HEK293 (cell line): ENCODE measurements at regions not wholly inside any gene's neighbourhood (a gene's known extent, or its start where the extent isn't known, plus 50 kb on each side); places are given as distances from the start of the nearest gene placed in this dataset.
A peak's percentile ranks its signal among the peaks of the same experiment; 100 is the strongest.

Experiments
- CTCF ChIA-PET: fragments of 350-600 bp; formaldehyde crosslinking; extraction: SDS; loops from one replicate; lab custom pipeline; 2021; ENCODE audit warnings: antibody characterized with exemption; lab: Yijun Ruan, JAX
- POLR2A ChIA-PET: fragments of 300-600 bp; formaldehyde crosslinking; extraction: SDS; loops from one replicate; lab custom pipeline; 2020; ENCODE audit warnings: antibody characterized with exemption, inconsistent platforms; lab: Yijun Ruan, JAX
- H3K27ac ChIP-seq: fragments of 200-500 bp; sonication (Bioruptor generic); 2 replicates; pipeline ENCODE4 v1.5.1; 2014; ENCODE audit warnings: low read depth, low read length, control low read depth, inconsistent platforms; ENCODE audit errors: extremely low read depth
- H3K36me3 ChIP-seq, 2 experiments: fragments of 200-500 bp in 1 of 2; sonication (Bioruptor generic) in 1 of 2; 1 replicate in 1 of 2; 2 replicates in 1 of 2; pipeline ENCODE4 v1.5.1; 2014 to 2017; ENCODE audit warnings: inconsistent platforms in 2 of 2, low read length in 2 of 2; ENCODE audit not compliant: control insufficient read depth in 2 of 2, insufficient read depth in 1 of 2
- H3K4me1 ChIP-seq: fragments of 200-500 bp; sonication (Bioruptor generic); 2 replicates; pipeline ENCODE4 v1.5.1; 2014; ENCODE audit warnings: mild to moderate bottlenecking, low read length, inconsistent platforms; ENCODE audit not compliant: control insufficient read depth, insufficient read depth
- H3K4me3 ChIP-seq: 2 replicates; pipeline ENCODE4 v1.5.1; 2011; ENCODE audit warnings: low read depth, mild to moderate bottlenecking, control low read depth, low read length, moderate library complexity
- H3K9me3 ChIP-seq: fragments of 200-500 bp; sonication (Bioruptor generic); 2 replicates; pipeline ENCODE4 v1.5.1; 2014; ENCODE audit warnings: low read depth, low read length, inconsistent platforms; ENCODE audit not compliant: control insufficient read depth, insufficient read depth
- FEZF1 ChIP-seq: fragments of 450-650 bp; formaldehyde crosslinking; IDR thresholded peaks from 2 replicates; pipeline ENCODE4 v1.5.1; 2016; ENCODE audit warnings: missing biosample characterization, missing genetic modification characterization
- GFI1B ChIP-seq: fragments of 450-650 bp; formaldehyde crosslinking; IDR thresholded peaks from 2 replicates; pipeline ENCODE4 v1.5.1; 2016; ENCODE audit warnings: missing biosample characterization, missing genetic modification characterization
- KLF10 ChIP-seq: fragments of 450-650 bp; IDR thresholded peaks from 2 replicates; pipeline ENCODE4 v1.5.1; 2018; ENCODE audit warnings: missing biosample characterization, mild to moderate bottlenecking, missing genetic modification characterization
- KLF9 ChIP-seq: fragments of 450-650 bp; formaldehyde crosslinking; IDR thresholded peaks from 2 replicates; pipeline ENCODE4 v1.5.1; 2016; ENCODE audit warnings: missing biosample characterization, missing genetic modification characterization, low read depth
- PRDM6 ChIP-seq: fragments of 450-650 bp; formaldehyde crosslinking; IDR thresholded peaks from 2 replicates; pipeline ENCODE4 v1.5.1; 2017; ENCODE audit warnings: missing biosample characterization, missing genetic modification characterization
- SP3 ChIP-seq: fragments of 450-650 bp; formaldehyde crosslinking; IDR thresholded peaks from 2 replicates; pipeline ENCODE4 v1.5.1; 2016; ENCODE audit warnings: missing biosample characterization, missing genetic modification characterization
- ZBTB10 ChIP-seq: fragments of 450-650 bp; formaldehyde crosslinking; IDR thresholded peaks from 2 replicates; pipeline ENCODE4 v1.5.1; 2016; ENCODE audit warnings: missing biosample characterization, missing genetic modification characterization
- ZBTB17 ChIP-seq: fragments of 450-650 bp; formaldehyde crosslinking; IDR thresholded peaks from 2 replicates; pipeline ENCODE4 v1.5.1; 2016; ENCODE audit warnings: missing biosample characterization, missing genetic modification characterization
- ZBTB20 ChIP-seq: fragments of 450-650 bp; formaldehyde crosslinking; IDR thresholded peaks from 2 replicates; pipeline ENCODE4 v1.5.1; 2016; ENCODE audit warnings: missing biosample characterization, missing genetic modification characterization
- ZBTB26 ChIP-seq: fragments of 450-650 bp; formaldehyde crosslinking; optimal IDR thresholded peaks from 2 replicates; pipeline ENCODE3; 2016; ENCODE audit warnings: missing biosample characterization, mild to moderate bottlenecking, missing genetic modification characterization
- ZBTB48 ChIP-seq: fragments of 450-650 bp; formaldehyde crosslinking; IDR thresholded peaks from 2 replicates; pipeline ENCODE4 v1.5.1; 2016; ENCODE audit warnings: missing biosample characterization, missing genetic modification characterization
- ZBTB8A ChIP-seq: fragments of 450-650 bp; formaldehyde crosslinking; IDR thresholded peaks from 2 replicates; pipeline ENCODE4 v1.5.1; 2016; ENCODE audit warnings: missing biosample characterization, missing genetic modification characterization
- ZFP37 ChIP-seq: fragments of 450-650 bp; formaldehyde crosslinking; IDR thresholded peaks from 2 replicates; pipeline ENCODE4 v1.5.1; 2016; ENCODE audit warnings: missing biosample characterization, missing genetic modification characterization
- ZNF169 ChIP-seq: fragments of 450-650 bp; formaldehyde crosslinking; IDR thresholded peaks from 2 replicates; pipeline ENCODE4 v1.5.1; 2016; ENCODE audit warnings: missing biosample characterization, missing genetic modification characterization
- ZNF175 ChIP-seq: fragments of 450-650 bp; formaldehyde crosslinking; IDR thresholded peaks from 2 replicates; pipeline ENCODE4 v1.5.1; 2016; ENCODE audit warnings: missing biosample characterization, missing genetic modification characterization
- ZNF214 ChIP-seq: fragments of 450-650 bp; formaldehyde crosslinking; IDR thresholded peaks from 2 replicates; pipeline ENCODE4 v1.5.1; 2017; ENCODE audit warnings: missing biosample characterization, mild to moderate bottlenecking, missing genetic modification characterization, borderline replicate concordance
- ZNF239 ChIP-seq: fragments of 450-650 bp; formaldehyde crosslinking; IDR thresholded peaks from 2 replicates; pipeline ENCODE4 v1.5.1; 2016; ENCODE audit warnings: missing biosample characterization, missing genetic modification characterization
- ZNF24 ChIP-seq: fragments of 450-650 bp; formaldehyde crosslinking; IDR thresholded peaks from 2 replicates; pipeline ENCODE4 v1.5.1; 2016; ENCODE audit warnings: missing biosample characterization, missing genetic modification characterization
- ZNF280D ChIP-seq: fragments of 450-650 bp; formaldehyde crosslinking; IDR thresholded peaks from 2 replicates; pipeline ENCODE4 v1.5.1; 2016; ENCODE audit warnings: missing biosample characterization, missing genetic modification characterization
- ZNF354C ChIP-seq: fragments of 450-650 bp; formaldehyde crosslinking; IDR thresholded peaks from 2 replicates; pipeline ENCODE4 v1.5.1; 2016; ENCODE audit warnings: missing biosample characterization, missing genetic modification characterization, low read depth, borderline replicate concordance
- ZNF362 ChIP-seq: fragments of 450-650 bp; formaldehyde crosslinking; IDR thresholded peaks from 2 replicates; pipeline ENCODE4 v1.5.1; 2016; ENCODE audit warnings: missing biosample characterization, missing genetic modification characterization
- ZNF391 ChIP-seq: fragments of 450-650 bp; formaldehyde crosslinking; IDR thresholded peaks from 2 replicates; pipeline ENCODE4 v1.5.1; 2016; ENCODE audit warnings: low read depth, missing biosample characterization, missing genetic modification characterization, borderline replicate concordance
- ZNF600 ChIP-seq: fragments of 450-650 bp; formaldehyde crosslinking; IDR thresholded peaks from 2 replicates; pipeline ENCODE4 v1.5.1; 2016; ENCODE audit warnings: missing biosample characterization, missing genetic modification characterization
- ZNF623 ChIP-seq: fragments of 450-650 bp; formaldehyde crosslinking; IDR thresholded peaks from 2 replicates; pipeline ENCODE4 v1.5.1; 2016; ENCODE audit warnings: missing biosample characterization, missing genetic modification characterization
- ZNF629 ChIP-seq: fragments of 450-650 bp; formaldehyde crosslinking; IDR thresholded peaks from 2 replicates; pipeline ENCODE4 v1.5.1; 2017; ENCODE audit warnings: missing biosample characterization, missing genetic modification characterization
- ZNF664 ChIP-seq: fragments of 450-650 bp; formaldehyde crosslinking; IDR thresholded peaks from 2 replicates; pipeline ENCODE4 v1.5.1; 2016; ENCODE audit warnings: missing biosample characterization, missing genetic modification characterization
- ZNF701 ChIP-seq: fragments of 450-650 bp; formaldehyde crosslinking; IDR thresholded peaks from 2 replicates; pipeline ENCODE4 v1.5.1; 2016; ENCODE audit warnings: missing biosample characterization, missing genetic modification characterization
- ZNF707 ChIP-seq: fragments of 450-650 bp; formaldehyde crosslinking; IDR thresholded peaks from 2 replicates; pipeline ENCODE4 v1.5.1; 2016; ENCODE audit warnings: missing biosample characterization, missing genetic modification characterization
- ZNF777 ChIP-seq: fragments of 450-650 bp; formaldehyde crosslinking; IDR thresholded peaks from 2 replicates; pipeline ENCODE4 v1.5.1; 2017; ENCODE audit warnings: missing biosample characterization, missing genetic modification characterization, borderline replicate concordance
- ZSCAN4 ChIP-seq: fragments of 450-650 bp; formaldehyde crosslinking; IDR thresholded peaks from 2 replicates; pipeline ENCODE4 v1.5.1; 2017; ENCODE audit warnings: missing biosample characterization, missing genetic modification characterization

- Histone ChIP-seq H3K4me3 (no peak overlapping the region), H3K36me3 (no peaks in the 10 kb centered on the region), H3K9me3 (no peaks in the 10 kb centered on the region), H3K27ac (no peak overlapping the region), H3K4me1 (no peaks in the 10 kb centered on the region)
- CTCF ChIA-PET, result no interaction called here
- POLR2A ChIA-PET, result no interaction called here
- TF ChIP-seq ZNF169 (tag by site-specific recombination) (no peak), ZNF600 (tag by site-specific recombination) (peak; percentile 81), ZNF629 (peak; percentile 40), ZBTB17 (tag by site-specific recombination) (no peak), ZNF623 (no peak), ZNF777 (no peak), ZNF24 (tag by site-specific recombination) (no peak), KLF9 (tag by site-specific recombination) (no peak), ZSCAN4 (tag by site-specific recombination) (no peak), ZBTB48 (tag by site-specific recombination) (no peak), ZBTB8A (tag by site-specific recombination) (no peak), ZNF354C (tag by site-specific recombination) (no peak), PRDM6 (tag by site-specific recombination) (no peak), ZBTB10 (tag by site-specific recombination) (no peak), ZNF707 (tag by site-specific recombination) (no peak), ZNF239 (tag by site-specific recombination) (no peak), ZNF701 (tag by site-specific recombination) (no peak), ZNF214 (tag by site-specific recombination) (no peak), ZNF280D (tag by site-specific recombination) (peak; percentile 69; the same call in 1 of the 2 replicates), ZNF175 (no peak), FEZF1 (no peak), ZNF664 (tag by site-specific recombination) (no peak), ZNF362 (tag by site-specific recombination) (peak; percentile 60; the same call in 1 of the 2 replicates), SP3 (tag by site-specific recombination) (peak; percentile 26; the same call in 1 of the 2 replicates), GFI1B (tag by site-specific recombination) (no peak), ZBTB26 (tag by site-specific recombination) (no peak), KLF10 (no peak), ZFP37 (peak; percentile 71), ZNF391 (no peak), ZBTB20 (tag by site-specific recombination) (no peak)
These were observed 151.4 kb downstream of the TGFB2 start for GRCh38 chr1:218496561-218496960.
